GM23338 (cell line): ENCODE measurements at regions not wholly inside any gene's neighbourhood (a gene's known extent, or its start where the extent isn't known, plus 50 kb on each side); places are given as distances from the start of the nearest gene placed in this dataset.

Experiments used
- ATAC-seq: fragments of 200-7000 bp; cut with Tn5 transposase; 3 replicates; pipeline ENCODE4 v1.9.1; 2020
- DNase-seq: peaks from one replicate; pipeline ENCODE4 v3.0.0-alpha.2; 2015; ENCODE audit warnings: low spot score
- H2AFZ ChIP-seq: fragments of 200-600 bp; sonication (generic); 2 replicates; pipeline ENCODE4 v1.8.0; 2016; ENCODE audit warnings: antibody characterized with exemption, mild to moderate bottlenecking, moderate library complexity
- H3F3A ChIP-seq: fragments of 200-600 bp; sonication (generic); replicated peaks from 2 replicates; pipeline ENCODE4 v1.8.0; 2017; ENCODE audit warnings: antibody characterized with exemption, mixed run types, low read depth
- H3K27ac ChIP-seq: fragments of 200-600 bp; sonication (generic); 2 replicates; pipeline ENCODE4 v1.6.1; 2016; ENCODE audit warnings: low read depth
- H3K27me3 ChIP-seq: fragments of 200-600 bp; sonication (generic); 2 replicates; pipeline ENCODE4 v1.8.0; 2016; ENCODE audit warnings: mild to moderate bottlenecking, mixed run types, moderate library complexity; ENCODE audit not compliant: insufficient read depth
- H3K36me3 ChIP-seq: fragments of 200-600 bp; sonication (generic); 2 replicates; pipeline ENCODE4 v1.8.0; 2016; ENCODE audit warnings: mild to moderate bottlenecking; ENCODE audit not compliant: insufficient read depth
- H3K4me1 ChIP-seq: fragments of 200-600 bp; sonication (generic); 2 replicates; pipeline ENCODE4 v1.8.0; 2016; ENCODE audit warnings: mild to moderate bottlenecking, moderate library complexity; ENCODE audit not compliant: insufficient read depth
- H3K4me2 ChIP-seq: fragments of 200-600 bp; sonication (generic); 2 replicates; pipeline ENCODE4 v1.7.1; 2017; ENCODE audit warnings: mixed run types
- H3K4me3 ChIP-seq: fragments of 200-600 bp; sonication (generic); 2 replicates; pipeline ENCODE4 v1.6.1; 2016; ENCODE audit warnings: mixed run types
- H3K79me2 ChIP-seq: fragments of 200-600 bp; sonication (generic); replicated peaks from 2 replicates; pipeline ENCODE4 v1.8.0; 2017; ENCODE audit warnings: mild to moderate bottlenecking; ENCODE audit not compliant: insufficient read depth
- H3K9me2 ChIP-seq: fragments of 200-600 bp; sonication (generic); 2 replicates; pipeline ENCODE4 v1.8.0; 2017; ENCODE audit not compliant: insufficient read depth
- H4K20me1 ChIP-seq: fragments of 200-600 bp; sonication (generic); replicated peaks from 2 replicates; pipeline ENCODE4 v1.8.0; 2017; ENCODE audit warnings: mild to moderate bottlenecking; ENCODE audit not compliant: insufficient read depth
- H3K27ac Mint-ChIP-seq: 2 replicates; pipeline ENCODE4 v1.8.0; 2020; ENCODE audit warnings: inconsistent platforms, mild to moderate bottlenecking, moderate library complexity, mixed read lengths
- H3K27me3 Mint-ChIP-seq: 3 replicates; pipeline ENCODE4 v1.8.0; 2022; ENCODE audit warnings: low read depth, mild to moderate bottlenecking, moderate library complexity, mixed read lengths, inconsistent platforms; ENCODE audit not compliant: insufficient read depth, poor library complexity
- H3K36me3 Mint-ChIP-seq: 3 replicates; pipeline ENCODE4 v1.8.0; 2021; ENCODE audit warnings: low read depth, mild to moderate bottlenecking, inconsistent platforms, moderate library complexity, mixed read lengths
- H3K4me1 Mint-ChIP-seq: 3 replicates; pipeline ENCODE4 v1.8.0; 2020; ENCODE audit warnings: mild to moderate bottlenecking, inconsistent platforms, mixed read lengths
- H3K4me3 Mint-ChIP-seq: 3 replicates; pipeline ENCODE4 v1.8.0; 2021; ENCODE audit warnings: moderate library complexity, mild to moderate bottlenecking, inconsistent platforms, mixed read lengths
- H3K9me3 Mint-ChIP-seq: 3 replicates; pipeline ENCODE4 v1.8.0; 2020; ENCODE audit warnings: moderate library complexity, mild to moderate bottlenecking, inconsistent platforms, mixed read lengths
- CREB1 ChIP-seq: fragments of 250-450 bp; sonication (Bioruptor Pico); IDR thresholded peaks from 2 replicates; pipeline ENCODE4 v1.5.0; 2020; ENCODE audit warnings: low read depth, mild to moderate bottlenecking, moderate library complexity
- CTCF ChIP-seq, 2 experiments: fragments of 200-600 bp in 1 of 2; sonication (generic) in 1 of 2; conservative IDR thresholded peaks; 2 replicates each; pipeline versions ENCODE4 v1.5.1 to v1.6.1; 2016 to 2017; ENCODE audit warnings: antibody characterized with exemption in 2 of 2, low read depth in 2 of 2, mild to moderate bottlenecking in 2 of 2, moderate library complexity in 1 of 2
- EZH2phosphoT487 ChIP-seq: fragments of 200-600 bp; sonication (generic); IDR thresholded peaks from one replicate; pipeline ENCODE4 v1.8.1; 2018; ENCODE audit warnings: antibody characterized with exemption; ENCODE audit not compliant: unreplicated experiment
- NANOG ChIP-seq: IDR thresholded peaks from 2 replicates; pipeline ENCODE4 v1.6.1; 2016; ENCODE audit warnings: antibody characterized with exemption, borderline replicate concordance
- POLR2AphosphoS5 ChIP-seq: IDR thresholded peaks from 2 replicates; pipeline ENCODE4 v1.6.1; 2016; ENCODE audit warnings: antibody characterized with exemption, low read depth
- ZNF462 ChIP-seq: fragments of 250-450 bp; sonication (Bioruptor Pico); IDR thresholded peaks from 2 replicates; pipeline ENCODE4 v1.5.0; 2020; ENCODE audit warnings: mild to moderate bottlenecking, moderate library complexity

GRCh38 chr12:43095669-43096280 is 456.2 kb downstream of the ADAMTS20 start (continued):
- TF ChIP-seq CTCF (conservative IDR thresholded peaks at IDR 0.05; ENCODE audit: low read depth in 2 of 2) = no peak
- TF ChIP-seq ZNF462 = no peak

- ATAC-seq (no peak), DNase-seq (no peak)
- Histone ChIP-seq H3K9me2 (peaks cover 12% of the 10 kb centered on the region; the same call in 1 of the 2 replicates), H2AFZ (no peak overlapping the region), H3K27me3 (no peaks in the 10 kb centered on the region), H3K4me1 (no peaks in the 10 kb centered on the region), H3F3A (no peaks in the 10 kb centered on the region), H3K4me3 (no peak overlapping the region), H3K36me3 (no peaks in the 10 kb centered on the region), H3K4me2 (no peak overlapping the region), H3K27ac (no peak overlapping the region), H3K79me2 (no peaks in the 10 kb centered on the region), H4K20me1 (no peaks in the 10 kb centered on the region)
- Mint-ChIP-seq H3K4me1 (no peaks in the 10 kb centered on the region), H3K36me3 (no peaks in the 10 kb centered on the region; the same call in 2 of the 3 replicates), H3K4me3 (no peak overlapping the region), H3K27me3 (no peaks in the 10 kb centered on the region), H3K9me3 (no peaks in the 10 kb centered on the region; the same call in 1 of the 3 replicates), H3K27ac (no peak overlapping the region)
- TF ChIP-seq ZNF462 (no peak), EZH2phosphoT487 (no peak), POLR2AphosphoS5 (no peak), CREB1 (CRISPR knock-in tag) (no peak), NANOG (no peak)
Observed at GRCh38 chr12:43094886-43095575, 457.0 kb downstream of the ADAMTS20 start.
